H9 (cell line): ENCODE measurements at regions not wholly inside any gene's neighbourhood (a gene's known extent, or its start where the extent isn't known, plus 50 kb on each side); places are given as distances from the start of the nearest gene placed in this dataset.

Experiments used
- DNase-seq: peaks from one replicate; pipeline ENCODE4 v3.0.0-alpha.2; 2017
- H2AFZ ChIP-seq: one replicate; pipeline ENCODE4 v1.6.1; 2013; ENCODE audit warnings: mild to moderate bottlenecking, low read length, control low read depth, moderate library complexity
- H2AK5ac ChIP-seq: 2 replicates; pipeline ENCODE4 v1.6.1; 2013; ENCODE audit warnings: low read length, control low read depth, mixed read lengths; ENCODE audit not compliant: insufficient read length
- H2BK120ac ChIP-seq: one replicate; pipeline ENCODE4 v1.6.1; 2013; ENCODE audit warnings: low read depth, mild to moderate bottlenecking, low read length, control low read depth, inconsistent platforms; ENCODE audit not compliant: poor library complexity, severe bottlenecking
- H2BK12ac ChIP-seq: 2 replicates; pipeline ENCODE4 v1.6.1; 2013; ENCODE audit warnings: low read length, control low read depth, mixed read lengths, low read depth; ENCODE audit not compliant: insufficient read length
- H2BK15ac ChIP-seq: 2 replicates; pipeline ENCODE4 v1.6.1; 2013; ENCODE audit warnings: low read depth, low read length, control low read depth
- H2BK20ac ChIP-seq: one replicate; pipeline ENCODE4 v1.6.1; 2013; ENCODE audit warnings: low read depth, mild to moderate bottlenecking, low read length, control low read depth, inconsistent platforms; ENCODE audit not compliant: poor library complexity, severe bottlenecking
- H2BK5ac ChIP-seq: 2 replicates; pipeline ENCODE4 v1.6.1; 2013; ENCODE audit warnings: low read length, control low read depth, mixed read lengths; ENCODE audit not compliant: insufficient read length
- H3K14ac ChIP-seq: 2 replicates; pipeline ENCODE4 v1.6.1; 2013; ENCODE audit warnings: low read length, control low read depth; ENCODE audit not compliant: insufficient read depth
- H3K18ac ChIP-seq: 2 replicates; pipeline ENCODE4 v1.6.1; 2013; ENCODE audit warnings: low read depth, mild to moderate bottlenecking, mixed read lengths, low read length, control low read depth; ENCODE audit not compliant: insufficient read length
- H3K23ac ChIP-seq: 2 replicates; pipeline ENCODE4 v1.6.1; 2013; ENCODE audit warnings: low read length, control low read depth, mixed read lengths, low read depth; ENCODE audit not compliant: insufficient read length
- H3K23me2 ChIP-seq: 2 replicates; pipeline ENCODE4 v1.6.1; 2013; ENCODE audit warnings: low read depth, mild to moderate bottlenecking, mixed read lengths, low read length, control low read depth; ENCODE audit not compliant: insufficient read length, poor library complexity, severe bottlenecking
- H3K27ac ChIP-seq: 2 replicates; pipeline ENCODE4 v1.5.1; 2013; ENCODE audit warnings: low read length, control low read depth, mixed read lengths, low read depth; ENCODE audit not compliant: insufficient read length
- H3K27me3 ChIP-seq: 2 replicates; pipeline ENCODE4 v1.6.1; 2013; ENCODE audit warnings: low read length, control low read depth, inconsistent platforms; ENCODE audit not compliant: insufficient read depth
- H3K4ac ChIP-seq: 2 replicates; pipeline ENCODE4 v1.6.1; 2013; ENCODE audit warnings: low read depth, mild to moderate bottlenecking, control low read depth, inconsistent platforms, low read length, moderate library complexity
- H3K4me1 ChIP-seq: 2 replicates; pipeline ENCODE4 v1.6.1; 2013; ENCODE audit warnings: low read length, control low read depth, inconsistent platforms; ENCODE audit not compliant: insufficient read depth
- H3K4me2 ChIP-seq: 2 replicates; pipeline ENCODE4 v1.6.1; 2013; ENCODE audit warnings: low read length, control low read depth, mixed read lengths; ENCODE audit not compliant: insufficient read length, insufficient read depth
- H3K56ac ChIP-seq: 2 replicates; pipeline ENCODE4 v1.6.1; 2013; ENCODE audit warnings: low read depth, mild to moderate bottlenecking, mixed read lengths, low read length, control low read depth; ENCODE audit not compliant: insufficient read length
- H3K79me1 ChIP-seq: 2 replicates; pipeline ENCODE4 v1.6.1; 2013; ENCODE audit warnings: low read depth, mild to moderate bottlenecking, moderate library complexity, low read length, control low read depth, inconsistent platforms; ENCODE audit not compliant: insufficient read depth, poor library complexity, severe bottlenecking
- H3K79me2 ChIP-seq: 2 replicates; pipeline ENCODE4 v1.6.1; 2013; ENCODE audit warnings: low read length, control low read depth, inconsistent platforms; ENCODE audit not compliant: insufficient read depth
- H3K9ac ChIP-seq: 2 replicates; pipeline ENCODE4 v1.6.1; 2013; ENCODE audit warnings: low read length, control low read depth, mixed read lengths; ENCODE audit not compliant: insufficient read length; ENCODE audit errors: extremely low read depth
- H3K9me3 ChIP-seq: one replicate; pipeline ENCODE4 v1.6.1; 2013; ENCODE audit warnings: low read depth, low read length, inconsistent platforms; ENCODE audit not compliant: control insufficient read depth
- H3T11ph ChIP-seq: one replicate; pipeline ENCODE4 v1.6.1; 2013; ENCODE audit warnings: mild to moderate bottlenecking, low read length, control low read depth, inconsistent platforms
- H4K20me1 ChIP-seq: one replicate; pipeline ENCODE4 v1.6.1; 2013; ENCODE audit not compliant: control insufficient read depth, insufficient read length, insufficient read depth
- H4K5ac ChIP-seq: 2 replicates; pipeline ENCODE4 v1.6.1; 2013; ENCODE audit warnings: low read depth, mild to moderate bottlenecking, mixed read lengths, low read length, control low read depth; ENCODE audit not compliant: insufficient read length
- H4K8ac ChIP-seq: replicated peaks from 2 replicates; pipeline ENCODE4 v1.6.1; 2013; ENCODE audit warnings: low read length, control low read depth, mixed read lengths, low read depth; ENCODE audit not compliant: insufficient read length
- H4K91ac ChIP-seq: 2 replicates; pipeline ENCODE4 v1.6.1; 2013; ENCODE audit warnings: low read depth, mild to moderate bottlenecking, moderate library complexity, mixed read lengths, low read length, control low read depth; ENCODE audit not compliant: insufficient read length
- H3K27ac Mint-ChIP-seq, 3 experiments: 2 replicates in 2 of 3; 3 replicates in 1 of 3; pipeline ENCODE4 v1.8.0; 2020 to 2021; ENCODE audit warnings: mixed read lengths in 3 of 3, mild to moderate bottlenecking in 1 of 3, moderate library complexity in 1 of 3
- H3K27me3 Mint-ChIP-seq: 2 replicates; pipeline ENCODE4 v1.8.0; 2021; ENCODE audit warnings: low read depth, mild to moderate bottlenecking, moderate library complexity, mixed read lengths
- H3K36me3 Mint-ChIP-seq, 3 experiments: 2 replicates in 2 of 3; 3 replicates in 1 of 3; pipeline ENCODE4 v1.8.0; 2020 to 2021; ENCODE audit warnings: low read depth in 3 of 3, mixed read lengths in 3 of 3; ENCODE audit not compliant: insufficient read depth in 1 of 3
- H3K4me1 Mint-ChIP-seq, 2 experiments: 2 replicates each; pipeline ENCODE4 v1.8.0; 2020; ENCODE audit warnings: mixed read lengths in 2 of 2
- H3K4me3 Mint-ChIP-seq, 2 experiments: 2 replicates in 1 of 2; 3 replicates in 1 of 2; pipeline ENCODE4 v1.8.0; 2020 to 2021; ENCODE audit warnings: mild to moderate bottlenecking in 2 of 2, mixed read lengths in 2 of 2, moderate library complexity in 1 of 2
- H3K9me3 Mint-ChIP-seq, 2 experiments: 2 replicates in 1 of 2; 3 replicates in 1 of 2; pipeline ENCODE4 v1.8.0; 2020; ENCODE audit warnings: mild to moderate bottlenecking in 2 of 2, mixed read lengths in 2 of 2, moderate library complexity in 1 of 2
- CTCF ChIP-seq: fragments of 200-600 bp; sonication (generic); conservative IDR thresholded peaks from 3 replicates; pipeline ENCODE4 v1.8.0; 2021; ENCODE audit warnings: antibody characterized with exemption, mild to moderate bottlenecking
- WGBS: extraction: QIAGEN DNeasy Blood & Tissue Kit; methylation state at CpG from one replicate; pipeline ENCODE4 v1.1.7; 2013; ENCODE audit warnings: missing lambda C conversion rate, low lambda C conversion rate, mixed read lengths; ENCODE audit not compliant: insufficient read length; ENCODE audit errors: extremely low coverage; 5-methylcytosine and 5-hydroxymethylcytosine counted together

GRCh38 chr16:86390335-86390734 is 120.0 kb upstream of the FOXF1 start:
- H2BK120ac ChIP-seq = no peak overlapping the region
- H4K8ac ChIP-seq = no peak overlapping the region
- H3K4me1 ChIP-seq = no peaks in the 10 kb centered on the region
- no peaks in the 10 kb centered on the region for H3K27me3 ChIP-seq
- H3K79me2 ChIP-seq = no peaks in the 10 kb centered on the region
- H2BK12ac ChIP-seq = no peak overlapping the region
- no peak overlapping the region for H3K9ac ChIP-seq
- Mint-ChIP-seq H3K27ac (no peak overlapping the region), H3K27me3 (peaks cover 11% of the 10 kb centered on the region), H3K4me3 (no peak overlapping the region), H3K36me3 (no peaks in the 10 kb centered on the region), H3K4me1 (peaks cover 0 to 4% of the 10 kb centered on the region in 2 experiments; a peak in 2 of 4 replicates), H3K9me3 (no peaks in the 10 kb centered on the region; a peak in 1 of 5 replicates)
- DNase-seq = no peak
- no CpG with 5 or more reads among the region's 1 CpG for WGBS
- no peak overlapping the region for H3K14ac ChIP-seq
- H3T11ph ChIP-seq = no peak overlapping the region
- no peak overlapping the region for H2AK5ac ChIP-seq
- no peak overlapping the region for H4K5ac ChIP-seq
- no peak overlapping the region for H2BK20ac ChIP-seq
- no peak overlapping the region for H4K91ac ChIP-seq
- no peak for TF ChIP-seq CTCF
- no peak overlapping the region for H3K18ac ChIP-seq
- no peak overlapping the region for H3K23ac ChIP-seq
- H2BK15ac ChIP-seq = no peak overlapping the region
- no peaks in the 10 kb centered on the region for H3K9me3 ChIP-seq
- no peak overlapping the region for H2BK5ac ChIP-seq
- no peaks in the 10 kb centered on the region for H3K23me2 ChIP-seq
- H3K27ac ChIP-seq = no peak overlapping the region
- no peak overlapping the region for H2AFZ ChIP-seq
- H3K4me2 ChIP-seq = no peak overlapping the region
- no peak overlapping the region for H3K56ac ChIP-seq
- H3K4ac ChIP-seq = no peak overlapping the region
- H4K20me1 ChIP-seq = no peaks in the 10 kb centered on the region
- no peaks in the 10 kb centered on the region for H3K79me1 ChIP-seq
